ENCODE measurements at regions not wholly inside any gene's neighbourhood (a gene's known extent, or its start where the extent isn't known, plus 50 kb on each side); places are given as distances from the start of the nearest gene placed in this dataset.

- TF ChIP-seq POLR2AphosphoS5 (IDR thresholded peaks at IDR 0.05; ENCODE audit: borderline replicate concordance, low read depth, low read length): no peak
- TF ChIP-seq EZH2 (IDR thresholded peaks at IDR 0.05): no peak
- TF ChIP-seq FOXP2 (optimal IDR thresholded peaks at IDR 0.05; ENCODE audit: control extremely low read depth, extremely low read length, insufficient read depth): no peak
Observed at GRCh38 chr21:17295997-17296396, 216.8 kb upstream of the CXADR start.

Measured in SK-N-MC (cell line).